Dendritic cell treated with granulocyte-macrophage colony-stimulating factor and Interleukin-4, amounts not matched to agents 40 ng/mL and 50 ng/mL, for 4 days (primary cell): ENCODE measurements at regions not wholly inside any gene's neighbourhood (a gene's known extent, or its start where the extent isn't known, plus 50 kb on each side); places are given as distances from the start of the nearest gene placed in this dataset.

Experiments used
- H3K27ac Mint-ChIP-seq: one replicate; pipeline ENCODE4 v1.8.0; 2022; ENCODE audit warnings: mild to moderate bottlenecking, mixed read lengths
- H3K27me3 Mint-ChIP-seq: one replicate; pipeline ENCODE4 v1.8.0; 2022; ENCODE audit warnings: mild to moderate bottlenecking, mixed read lengths
- H3K36me3 Mint-ChIP-seq: one replicate; pipeline ENCODE4 v1.8.0; 2022; ENCODE audit warnings: low read depth, mixed read lengths
- H3K4me1 Mint-ChIP-seq: one replicate; pipeline ENCODE4 v1.8.0; 2022; ENCODE audit warnings: low read depth, mixed read lengths
- H3K4me3 Mint-ChIP-seq: one replicate; pipeline ENCODE4 v1.8.0; 2022; ENCODE audit warnings: mild to moderate bottlenecking, moderate library complexity, mixed read lengths
- H3K9me3 Mint-ChIP-seq: one replicate; pipeline ENCODE4 v1.8.0; 2022; ENCODE audit warnings: mixed read lengths
- intact Hi-C: fragments of 100-400 bp; cut with micrococcal nuclease; formaldehyde crosslinking; loops from one replicate; pipeline ENCODE4 v1.15.0; 2022

GRCh38 chr5:82931110-82931509 lies 146.1 kb downstream of the TMEM167A start:
- Mint-ChIP-seq H3K9me3 (no peaks in the 10 kb centered on the region), H3K4me3 (no peak overlapping the region), H3K27ac (no peak overlapping the region), H3K27me3 (no peaks in the 10 kb centered on the region), H3K4me1 (peaks cover 11% of the 10 kb centered on the region), H3K36me3 (no peaks in the 10 kb centered on the region)
- intact Hi-C loops = no loop called here

DNA sequence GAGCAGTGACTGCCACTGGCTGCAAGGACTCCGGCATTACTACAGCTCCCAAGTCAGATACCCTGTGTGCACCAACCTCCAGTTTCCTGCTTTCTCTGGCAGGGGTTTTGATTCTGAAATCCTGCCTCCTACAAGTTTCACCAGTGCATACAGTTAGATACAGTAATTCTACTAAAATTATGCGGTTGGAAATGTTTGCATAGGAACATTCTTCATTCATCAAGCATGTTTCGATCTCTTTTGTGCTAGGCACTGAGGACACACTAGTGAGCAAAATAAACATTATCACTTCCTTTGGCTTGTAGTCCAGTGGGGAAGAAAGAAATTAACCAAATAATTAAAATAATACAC lies 152.2 kb downstream of the TMEM167A start:
- H3K9me3 Mint-ChIP-seq = no peaks in the 10 kb centered on the region
- intact Hi-C loops = no loop called here
- no peaks in the 10 kb centered on the region for H3K4me1 Mint-ChIP-seq
- H3K4me3 Mint-ChIP-seq = no peak overlapping the region
- H3K27me3 Mint-ChIP-seq = peaks cover 2% of the 10 kb centered on the region
- no peak overlapping the region for H3K27ac Mint-ChIP-seq
- no peaks in the 10 kb centered on the region for H3K36me3 Mint-ChIP-seq

GRCh38 chr5:82924226-82925060 lies 152.8 kb downstream of the TMEM167A start:
- H3K36me3 Mint-ChIP-seq = no peaks in the 10 kb centered on the region
- intact Hi-C loops = no loop called here
- H3K4me3 Mint-ChIP-seq = no peak overlapping the region
- no peaks in the 10 kb centered on the region for H3K4me1 Mint-ChIP-seq
- no peaks in the 10 kb centered on the region for H3K9me3 Mint-ChIP-seq
- H3K27ac Mint-ChIP-seq = no peak overlapping the region
- peaks cover 2% of the 10 kb centered on the region for H3K27me3 Mint-ChIP-seq

- Mint-ChIP-seq H3K9me3 (no peaks in the 10 kb centered on the region), H3K4me1 (no peaks in the 10 kb centered on the region), H3K27me3 (peaks cover 2% of the 10 kb centered on the region), H3K27ac (no peak overlapping the region), H3K4me3 (no peak overlapping the region), H3K36me3 (no peaks in the 10 kb centered on the region)
- intact Hi-C loops = no loop called here
Measured at GRCh38 chr5:82922086-82922734, 155.0 kb downstream of the TMEM167A start.

DNA sequence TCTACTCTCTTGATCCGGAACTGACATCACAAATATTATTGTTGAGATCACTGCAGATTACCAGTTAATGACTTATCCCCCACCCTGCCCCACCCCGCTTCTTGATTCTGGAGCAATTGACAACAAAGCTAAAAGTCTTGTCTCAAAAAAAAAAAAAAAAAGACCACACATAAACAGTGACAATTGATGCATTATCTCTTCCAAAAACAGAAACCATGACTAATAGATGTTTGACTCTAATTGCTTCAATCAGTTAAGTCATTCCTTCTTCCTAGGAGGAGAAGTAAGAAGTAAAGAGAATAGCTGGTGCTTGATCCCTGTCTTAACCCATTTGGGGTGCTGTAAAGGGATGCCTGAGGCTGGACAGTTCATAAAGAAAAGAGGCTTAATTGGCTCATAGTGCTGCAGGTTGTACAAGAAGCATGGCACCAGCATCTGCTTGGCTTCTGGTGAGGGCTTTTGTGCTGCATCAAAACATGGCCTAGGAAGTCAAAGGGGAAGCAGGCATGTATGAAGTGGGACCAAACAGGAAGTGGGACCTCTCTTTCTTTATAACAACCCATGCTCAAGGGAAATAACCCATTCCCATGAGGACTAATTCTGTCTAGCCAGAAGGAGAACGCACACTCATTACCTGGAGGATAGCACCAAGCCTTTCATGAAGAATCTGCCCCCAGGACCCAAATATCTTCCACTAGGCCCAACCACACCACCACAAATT lies 158.7 kb downstream of the TMEM167A start:
- Mint-ChIP-seq H3K36me3 (no peaks in the 10 kb centered on the region), H3K4me1 (no peaks in the 10 kb centered on the region), H3K27ac (no peak overlapping the region), H3K9me3 (peaks cover 22% of the 10 kb centered on the region), H3K27me3 (peaks cover 2% of the 10 kb centered on the region), H3K4me3 (no peak overlapping the region)
- intact Hi-C loops = no loop called here

DNA sequence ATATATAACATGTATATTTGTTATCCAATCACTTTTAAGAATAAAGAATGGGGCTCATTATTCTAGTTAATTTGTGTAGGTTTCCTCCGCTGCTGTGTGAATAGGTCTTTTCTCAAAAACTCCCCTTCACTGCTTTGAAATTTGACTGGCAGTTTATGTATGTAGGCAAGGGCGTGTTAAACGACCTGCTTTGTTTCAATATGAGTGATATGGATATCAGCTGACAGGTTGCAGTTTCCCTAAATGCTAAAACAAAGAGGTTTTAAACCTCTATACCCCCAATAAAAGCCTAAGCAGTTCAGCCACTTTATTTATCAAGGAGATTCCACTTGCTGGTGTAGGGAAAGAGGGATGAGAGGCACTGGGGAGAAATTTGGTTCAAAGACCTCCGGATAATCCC lies 159.6 kb downstream of the TMEM167A start:
- intact Hi-C loops = no loop called here
- Mint-ChIP-seq H3K4me1 (no peaks in the 10 kb centered on the region), H3K4me3 (no peak overlapping the region), H3K27me3 (peaks cover 2% of the 10 kb centered on the region), H3K36me3 (no peaks in the 10 kb centered on the region), H3K27ac (no peak overlapping the region), H3K9me3 (peaks cover 22% of the 10 kb centered on the region)

- H3K27me3 Mint-ChIP-seq = no peaks in the 10 kb centered on the region
- no peak overlapping the region for H3K4me3 Mint-ChIP-seq
Measured at GRCh38 chr5:82913971-82914370, 163.2 kb downstream of the TMEM167A start.

GRCh38 chr5:82912462-82912861 lies 164.7 kb downstream of the TMEM167A start:
- Mint-ChIP-seq H3K27me3 (no peaks in the 10 kb centered on the region), H3K27ac (no peak overlapping the region), H3K4me3 (no peak overlapping the region), H3K36me3 (no peaks in the 10 kb centered on the region), H3K9me3 (peaks cover 22% of the 10 kb centered on the region), H3K4me1 (no peaks in the 10 kb centered on the region)
- intact Hi-C loops = no loop called here

More at GRCh38 chr5:82913971-82914370, 163.2 kb downstream of the TMEM167A start:
- H3K27ac Mint-ChIP-seq = no peak overlapping the region
- no peaks in the 10 kb centered on the region for H3K36me3 Mint-ChIP-seq
- no peaks in the 10 kb centered on the region for H3K4me1 Mint-ChIP-seq
- intact Hi-C loops = no loop called here
- H3K9me3 Mint-ChIP-seq = peaks cover 22% of the 10 kb centered on the region

GRCh38 chr5:82911910-82912309 lies 165.3 kb downstream of the TMEM167A start:
- intact Hi-C loops = no loop called here
- H3K27ac Mint-ChIP-seq = no peak overlapping the region
- no peaks in the 10 kb centered on the region for H3K36me3 Mint-ChIP-seq
- no peaks in the 10 kb centered on the region for H3K4me1 Mint-ChIP-seq
- H3K4me3 Mint-ChIP-seq = no peak overlapping the region
- peaks cover 22% of the 10 kb centered on the region for H3K9me3 Mint-ChIP-seq
- H3K27me3 Mint-ChIP-seq = no peaks in the 10 kb centered on the region

DNA sequence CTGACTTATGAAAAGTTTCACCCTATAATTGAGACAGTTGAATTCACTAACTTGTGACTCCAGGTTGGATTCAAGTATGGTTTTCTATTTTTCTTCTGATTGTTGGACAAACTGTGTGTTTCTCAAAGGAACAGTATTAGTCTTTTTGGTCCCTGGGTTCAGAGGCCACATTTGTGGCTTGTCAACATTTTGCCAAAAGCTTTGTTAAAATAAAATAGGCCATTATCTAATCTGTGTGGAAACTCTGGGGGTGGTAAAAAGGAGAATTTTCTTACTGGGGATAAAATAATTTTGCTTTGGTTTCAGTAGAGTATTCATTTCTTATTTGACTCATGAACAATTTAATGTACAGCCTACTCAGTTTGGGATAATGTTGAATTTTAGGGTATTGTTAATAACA lies 166.3 kb downstream of the TMEM167A start:
- no peak overlapping the region for H3K27ac Mint-ChIP-seq
- peaks cover 14% of the 10 kb centered on the region for H3K9me3 Mint-ChIP-seq
- no peak overlapping the region for H3K4me3 Mint-ChIP-seq
- H3K27me3 Mint-ChIP-seq = no peaks in the 10 kb centered on the region
- no peaks in the 10 kb centered on the region for H3K4me1 Mint-ChIP-seq
- no peaks in the 10 kb centered on the region for H3K36me3 Mint-ChIP-seq
- intact Hi-C loops = no loop called here

DNA sequence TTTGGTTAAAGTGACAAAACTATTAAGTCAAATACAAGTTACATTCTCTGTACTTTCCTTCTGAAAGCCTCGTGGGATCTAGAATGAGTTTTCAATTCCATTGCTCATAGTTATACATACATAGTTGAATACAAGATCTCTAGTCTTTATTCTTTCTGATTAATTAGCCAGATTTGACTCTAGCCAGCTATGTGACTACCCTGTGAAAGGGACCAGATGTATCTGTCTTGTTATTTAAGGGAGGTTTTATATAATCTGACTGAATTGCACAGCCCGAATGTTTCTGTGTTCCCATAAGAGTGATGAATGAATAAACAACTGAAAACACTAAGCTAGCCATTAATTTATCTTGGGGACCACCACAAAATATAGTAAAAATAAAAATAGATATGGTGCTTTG lies 166.7 kb downstream of the TMEM167A start:
- H3K27me3 Mint-ChIP-seq = no peaks in the 10 kb centered on the region
- intact Hi-C loops = no loop called here
- no peak overlapping the region for H3K4me3 Mint-ChIP-seq
- no peaks in the 10 kb centered on the region for H3K36me3 Mint-ChIP-seq
- H3K9me3 Mint-ChIP-seq = peaks cover 10% of the 10 kb centered on the region
- no peaks in the 10 kb centered on the region for H3K4me1 Mint-ChIP-seq
- H3K27ac Mint-ChIP-seq = no peak overlapping the region

DNA sequence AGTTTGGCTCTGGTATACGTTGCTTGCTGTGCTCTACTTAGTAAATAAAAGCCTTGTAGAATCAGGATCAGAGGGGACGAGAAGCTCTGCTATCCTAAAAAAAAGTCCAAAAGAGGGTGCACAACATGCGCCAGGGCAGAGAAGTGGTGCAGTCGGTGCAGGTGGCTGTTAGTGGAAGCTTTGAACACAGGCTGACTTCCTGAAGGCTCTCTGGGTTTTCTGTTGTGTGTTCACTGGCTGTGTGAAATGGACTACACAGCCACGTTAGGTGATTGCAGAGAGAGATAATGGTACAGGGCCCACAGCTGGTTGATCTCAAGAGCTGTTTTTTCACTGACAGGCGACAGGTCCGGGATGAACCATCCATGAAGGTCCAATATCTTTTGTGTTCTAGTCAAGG lies 167.4 kb downstream of the TMEM167A start:
- Mint-ChIP-seq H3K9me3 (peaks cover 3% of the 10 kb centered on the region), H3K27ac (no peak overlapping the region), H3K4me3 (no peak overlapping the region), H3K36me3 (no peaks in the 10 kb centered on the region), H3K4me1 (no peaks in the 10 kb centered on the region), H3K27me3 (no peaks in the 10 kb centered on the region)
- intact Hi-C loops = no loop called here

GRCh38 chr5:82905986-82906385 lies 171.2 kb downstream of the TMEM167A start:
- Mint-ChIP-seq H3K36me3 (no peaks in the 10 kb centered on the region), H3K27me3 (no peaks in the 10 kb centered on the region), H3K27ac (no peak overlapping the region), H3K4me3 (no peak overlapping the region), H3K9me3 (peaks cover 29% of the 10 kb centered on the region), H3K4me1 (no peaks in the 10 kb centered on the region)
- intact Hi-C loops = no loop called here

GRCh38 chr5:82901281-82901888 lies 175.8 kb downstream of the TMEM167A start:
- H3K4me3 Mint-ChIP-seq = no peak overlapping the region
- H3K9me3 Mint-ChIP-seq = peaks cover 58% of the 10 kb centered on the region
- intact Hi-C loops = no loop called here
- no peaks in the 10 kb centered on the region for H3K36me3 Mint-ChIP-seq
- H3K27ac Mint-ChIP-seq = no peak overlapping the region
- no peaks in the 10 kb centered on the region for H3K27me3 Mint-ChIP-seq
- no peaks in the 10 kb centered on the region for H3K4me1 Mint-ChIP-seq
